Nephron progenitor cell (in vitro differentiated cells): ENCODE measurements at regions not wholly inside any gene's neighbourhood (a gene's known extent, or its start where the extent isn't known, plus 50 kb on each side); places are given as distances from the start of the nearest gene placed in this dataset.

Experiments
- DNase-seq: peaks from one replicate; pipeline ENCODE4 v3.0.0; 2021
- H3K27ac Mint-ChIP-seq: 2 replicates; pipeline ENCODE4 v1.8.0; 2021; ENCODE audit warnings: mild to moderate bottlenecking, moderate library complexity, mixed read lengths
- H3K27me3 Mint-ChIP-seq: 2 replicates; pipeline ENCODE4 v1.8.0; 2021; ENCODE audit warnings: mild to moderate bottlenecking, low read depth, mixed read lengths; ENCODE audit not compliant: poor library complexity
- H3K36me3 Mint-ChIP-seq: 2 replicates; pipeline ENCODE4 v1.8.0; 2021; ENCODE audit warnings: low read depth, mixed read lengths
- H3K4me1 Mint-ChIP-seq: 2 replicates; pipeline ENCODE4 v1.8.0; 2021; ENCODE audit warnings: mixed read lengths
- H3K4me3 Mint-ChIP-seq: 2 replicates; pipeline ENCODE4 v1.8.0; 2021; ENCODE audit warnings: mild to moderate bottlenecking, moderate library complexity, mixed read lengths
- H3K9me3 Mint-ChIP-seq: 2 replicates; pipeline ENCODE4 v1.8.0; 2021; ENCODE audit warnings: mild to moderate bottlenecking, moderate library complexity, mixed read lengths
- CTCF ChIP-seq: fragments of 200-600 bp; sonication (generic); IDR thresholded peaks from 2 replicates; pipeline ENCODE4 v1.5.0; 2021; ENCODE audit warnings: antibody characterized with exemption

GRCh38 chr3:150094150-150094933 lies 123.6 kb upstream of the PFN2 start:
- H3K27ac Mint-ChIP-seq = no peak overlapping the region
- no peak for DNase-seq
- peaks cover 2% of the 10 kb centered on the region for H3K27me3 Mint-ChIP-seq
- no peaks in the 10 kb centered on the region for H3K36me3 Mint-ChIP-seq
- H3K4me3 Mint-ChIP-seq = no peak overlapping the region
- H3K4me1 Mint-ChIP-seq = peaks cover 25% of the 10 kb centered on the region
- no peak for TF ChIP-seq CTCF
- peaks cover 2% of the 10 kb centered on the region for H3K9me3 Mint-ChIP-seq

- Mint-ChIP-seq H3K4me1 (peaks cover 14% of the 10 kb centered on the region), H3K27me3 (no peaks in the 10 kb centered on the region), H3K4me3 (no peak overlapping the region), H3K9me3 (no peaks in the 10 kb centered on the region), H3K36me3 (no peaks in the 10 kb centered on the region), H3K27ac (no peak overlapping the region)
- no peak for DNase-seq
- no peak for TF ChIP-seq CTCF
These were observed 120.9 kb upstream of the PFN2 start for GRCh38 chr3:150091626-150092025.

GRCh38 chr3:150090877-150091276 lies 120.2 kb upstream of the PFN2 start:
- Mint-ChIP-seq H3K4me3 (no peak overlapping the region), H3K9me3 (peaks cover 4% of the 10 kb centered on the region), H3K4me1 (peaks cover 11% of the 10 kb centered on the region)

GRCh38 chr3:150090006-150090405 lies 119.3 kb upstream of the PFN2 start:
- Mint-ChIP-seq H3K36me3 (no peaks in the 10 kb centered on the region), H3K4me3 (no peak overlapping the region)
- TF ChIP-seq CTCF = no peak

More at GRCh38 chr3:150090877-150091276, 120.2 kb upstream of the PFN2 start:
- H3K27me3 Mint-ChIP-seq = no peaks in the 10 kb centered on the region
- no peak for DNase-seq
- H3K36me3 Mint-ChIP-seq = no peaks in the 10 kb centered on the region
- TF ChIP-seq CTCF = no peak
- no peak overlapping the region for H3K27ac Mint-ChIP-seq

GRCh38 chr3:150084128-150084527 lies 113.4 kb upstream of the PFN2 start:
- Mint-ChIP-seq H3K27me3 (peaks cover 4% of the 10 kb centered on the region), H3K36me3 (no peaks in the 10 kb centered on the region), H3K9me3 (peaks cover 4% of the 10 kb centered on the region), H3K4me1 (peaks cover 25% of the 10 kb centered on the region), H3K4me3 (no peak overlapping the region), H3K27ac (no peak overlapping the region)
- TF ChIP-seq CTCF = no peak
- no peak for DNase-seq

More at GRCh38 chr3:150090006-150090405, 119.3 kb upstream of the PFN2 start:
- no peak for DNase-seq
- Mint-ChIP-seq H3K9me3 (peaks cover 4% of the 10 kb centered on the region), H3K4me1 (peaks cover 11% of the 10 kb centered on the region), H3K27ac (no peak overlapping the region), H3K27me3 (no peaks in the 10 kb centered on the region)

GRCh38 chr3:150083655-150084042 lies 113.0 kb upstream of the PFN2 start:
- peaks cover 30% of the 10 kb centered on the region for H3K4me1 Mint-ChIP-seq
- TF ChIP-seq CTCF = no peak
- no peak overlapping the region for H3K27ac Mint-ChIP-seq
- peaks cover 4% of the 10 kb centered on the region for H3K9me3 Mint-ChIP-seq
- no peaks in the 10 kb centered on the region for H3K36me3 Mint-ChIP-seq
- peaks cover 6% of the 10 kb centered on the region for H3K27me3 Mint-ChIP-seq
- DNase-seq = no peak
- no peak overlapping the region for H3K4me3 Mint-ChIP-seq
